CD4-positive, CD25-positive, alpha-beta regulatory T cell (primary cell): ENCODE measurements at regions not wholly inside any gene's neighbourhood (a gene's known extent, or its start where the extent isn't known, plus 50 kb on each side); places are given as distances from the start of the nearest gene placed in this dataset.
"Not testable (repeated sequence)": the region's sequence is repeated elsewhere in the genome, so short reads cannot be mapped to it uniquely, and the experiment has no call there.

Experiments
- ATAC-seq, 2 donors: fragments of 150-1000 bp; cut with Tn5 transposase; one replicate each; pipeline ENCODE4 v1.10.0; 2021; ENCODE audit warnings: low read depth in 2 of 2, moderate number of reproducible peaks in 2 of 2, moderate library complexity in 1 of 2
- DNase-seq, 3 donors: peaks; one replicate each; pipeline versions ENCODE4 v3.0.0 to v3.0.0-alpha.2; 2012 to 2022; ENCODE audit warnings: mixed read lengths in 1 of 3
- H3K27ac ChIP-seq: one replicate; pipeline ENCODE4 v1.7.0; 2013; ENCODE audit warnings: mild to moderate bottlenecking, low read length; ENCODE audit not compliant: insufficient read depth, poor library complexity, severe bottlenecking
- H3K27me3 ChIP-seq: one replicate; pipeline ENCODE4 v1.7.0; 2013; ENCODE audit warnings: low read length; ENCODE audit not compliant: control insufficient read depth, insufficient read depth
- H3K36me3 ChIP-seq: one replicate; pipeline ENCODE4 v1.7.0; 2013; ENCODE audit warnings: mild to moderate bottlenecking, low read length, moderate library complexity; ENCODE audit not compliant: control insufficient read depth, insufficient read depth
- H3K4me1 ChIP-seq: 2 replicates; pipeline ENCODE4 v1.7.0; 2013; ENCODE audit warnings: mild to moderate bottlenecking, low read length; ENCODE audit not compliant: insufficient read depth, control insufficient read depth, poor library complexity, severe bottlenecking
- H3K4me3 ChIP-seq: one replicate; pipeline ENCODE4 v1.7.0; 2013; ENCODE audit warnings: low read depth, mild to moderate bottlenecking, low read length, moderate library complexity
- H3K9me3 ChIP-seq, 2 experiments: 1 replicate in 1 of 2; 2 replicates in 1 of 2; pipeline ENCODE4 v1.7.0; 2013; ENCODE audit warnings: low read length in 2 of 2, mild to moderate bottlenecking in 1 of 2, moderate library complexity in 1 of 2; ENCODE audit not compliant: control insufficient read depth in 2 of 2
- H3K27ac Mint-ChIP-seq, 3 donors: one replicate each; pipeline ENCODE4 v1.8.0; 2020 to 2022; ENCODE audit warnings: mild to moderate bottlenecking in 3 of 3, mixed read lengths in 3 of 3, moderate library complexity in 2 of 3
- H3K27me3 Mint-ChIP-seq: one replicate; pipeline ENCODE4 v1.8.0; 2022; ENCODE audit warnings: mild to moderate bottlenecking, mixed read lengths
- H3K36me3 Mint-ChIP-seq: one replicate; pipeline ENCODE4 v1.8.0; 2020; ENCODE audit warnings: mixed read lengths
- H3K4me1 Mint-ChIP-seq, 4 donors: one replicate each; pipeline ENCODE4 v1.8.0; 2020 to 2022; ENCODE audit warnings: mixed read lengths in 4 of 4, mild to moderate bottlenecking in 1 of 4
- H3K4me3 Mint-ChIP-seq, 4 donors: one replicate each; pipeline ENCODE4 v1.8.0; 2020 to 2022; ENCODE audit warnings: mild to moderate bottlenecking in 4 of 4, mixed read lengths in 4 of 4, moderate library complexity in 3 of 4
- H3K9me3 Mint-ChIP-seq, 7 donors: one replicate each; pipeline ENCODE4 v1.8.0; 2020 to 2022; ENCODE audit warnings: mixed read lengths in 7 of 7, mild to moderate bottlenecking in 3 of 7, moderate library complexity in 2 of 7

GRCh38 chr3:16076564-16076963 lies 97.9 kb upstream of the GALNT15 start:
- Histone ChIP-seq H3K36me3 (no peaks in the 10 kb centered on the region), H3K27me3 (peaks cover 4% of the 10 kb centered on the region), H3K9me3 (peaks cover 6 to 11% of the 10 kb centered on the region in 2 experiments), H3K27ac (no peak overlapping the region), H3K4me1 (no peaks in the 10 kb centered on the region), H3K4me3 (no peak overlapping the region)
- DNase-seq, result no peak
- Mint-ChIP-seq H3K27ac (no peak overlapping the region), H3K36me3 (no peaks in the 10 kb centered on the region), H3K27me3 (no peaks in the 10 kb centered on the region), H3K4me1 (peaks cover 0 to 4% (median 0%) of the 10 kb centered on the region in 4 donors), H3K9me3 (peaks cover 6 to 20% (median 9%) of the 10 kb centered on the region in 7 donors), H3K4me3 (no peak overlapping the region)
- ATAC-seq, result no peak

DNA sequence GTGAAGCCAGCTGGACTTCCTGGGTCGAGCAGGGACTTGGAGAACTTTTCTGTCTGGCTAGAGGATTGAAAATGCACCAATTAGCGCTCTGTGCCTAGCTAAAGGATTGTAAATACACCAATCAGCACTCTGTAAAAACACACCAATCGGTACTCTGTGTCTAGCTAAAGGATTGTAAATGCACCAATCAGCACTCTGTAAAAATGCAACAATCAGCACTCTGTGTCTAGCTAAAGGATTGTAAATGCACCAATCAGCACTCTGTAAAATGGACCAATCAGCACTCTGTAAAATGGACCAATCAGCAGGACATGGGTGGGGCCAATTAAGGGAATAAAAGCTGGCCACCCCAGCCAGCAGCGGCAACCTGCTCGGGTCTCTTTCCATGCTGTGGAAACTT lies 97.3 kb upstream of the GALNT15 start:
- H3K27me3 Mint-ChIP-seq, ATAC-seq, H3K4me3 Mint-ChIP-seq, H3K27ac Mint-ChIP-seq, DNase-seq, H3K4me1 ChIP-seq, H3K4me3 ChIP-seq, H3K27ac ChIP-seq, H3K27me3 ChIP-seq, H3K4me1 Mint-ChIP-seq, H3K36me3 ChIP-seq, H3K36me3 Mint-ChIP-seq: not testable (repeated sequence)
- peaks cover 8 to 16% of the 10 kb centered on the region in 2 experiments for H3K9me3 ChIP-seq
- H3K9me3 Mint-ChIP-seq, result peaks cover 6 to 25% (median 10%) of the 10 kb centered on the region in 7 donors

- not testable (repeated sequence) for H3K4me3 Mint-ChIP-seq, H3K36me3 Mint-ChIP-seq, H3K36me3 ChIP-seq, H3K4me1 ChIP-seq, ATAC-seq, H3K4me3 ChIP-seq, H3K27me3 Mint-ChIP-seq, H3K27me3 ChIP-seq, H3K27ac ChIP-seq, H3K27ac Mint-ChIP-seq, H3K4me1 Mint-ChIP-seq, DNase-seq
- peaks cover 8 to 18% of the 10 kb centered on the region in 2 experiments for H3K9me3 ChIP-seq
- peaks cover 6 to 28% (median 14%) of the 10 kb centered on the region in 7 donors for H3K9me3 Mint-ChIP-seq
These were observed 96.8 kb upstream of the GALNT15 start for GRCh38 chr3:16077681-16078080.

- Histone ChIP-seq H3K27ac (no peak overlapping the region), H3K36me3 (no peaks in the 10 kb centered on the region), H3K4me3 (no peak overlapping the region), H3K4me1 (no peaks in the 10 kb centered on the region), H3K9me3 (peaks cover 10 to 18% of the 10 kb centered on the region in 2 experiments), H3K27me3 (no peaks in the 10 kb centered on the region)
- Mint-ChIP-seq H3K9me3 (peaks cover 9 to 34% (median 14%) of the 10 kb centered on the region in 7 donors), H3K27ac (no peak overlapping the region), H3K36me3 (peaks cover 3% of the 10 kb centered on the region), H3K4me1 (peaks cover 0 to 4% (median 0%) of the 10 kb centered on the region in 4 donors), H3K27me3 (no peaks in the 10 kb centered on the region), H3K4me3 (no peak overlapping the region)
- no peak for DNase-seq
- no peak for ATAC-seq
These were observed 95.0 kb upstream of the GALNT15 start for GRCh38 chr3:16079519-16079918.

- peaks cover 0 to 4% (median 0%) of the 10 kb centered on the region in 4 donors for H3K4me1 Mint-ChIP-seq
- no peaks in the 10 kb centered on the region for H3K27me3 Mint-ChIP-seq
- Histone ChIP-seq H3K27me3 (no peaks in the 10 kb centered on the region), H3K27ac (no peak overlapping the region), H3K9me3 (peaks cover 5 to 15% of the 10 kb centered on the region in 2 experiments), H3K4me3 (no peak overlapping the region), H3K36me3 (no peaks in the 10 kb centered on the region), H3K4me1 (no peaks in the 10 kb centered on the region)
- no peak overlapping the region for H3K4me3 Mint-ChIP-seq
- ATAC-seq, result no peak
- H3K36me3 Mint-ChIP-seq, result peaks cover 3% of the 10 kb centered on the region
- no peak overlapping the region for H3K27ac Mint-ChIP-seq
- peaks cover 7 to 41% (median 17%) of the 10 kb centered on the region in 7 donors for H3K9me3 Mint-ChIP-seq
- no peak for DNase-seq
These were observed 92.8 kb upstream of the GALNT15 start for GRCh38 chr3:16081661-16082060.

- DNase-seq (no peak), ATAC-seq (no peak)
- Mint-ChIP-seq H3K9me3 (peaks cover 5 to 30% (median 13%) of the 10 kb centered on the region in 7 donors), H3K27me3 (no peaks in the 10 kb centered on the region), H3K27ac (no peak overlapping the region), H3K4me1 (peaks cover 0 to 4% (median 0%) of the 10 kb centered on the region in 4 donors), H3K36me3 (peaks cover 3% of the 10 kb centered on the region), H3K4me3 (no peak overlapping the region)
- Histone ChIP-seq H3K27me3 (peaks cover 3% of the 10 kb centered on the region), H3K27ac (no peak overlapping the region), H3K4me1 (no peaks in the 10 kb centered on the region), H3K36me3 (no peaks in the 10 kb centered on the region), H3K9me3 (peaks cover 5 to 13% of the 10 kb centered on the region in 2 experiments), H3K4me3 (no peak overlapping the region)
These were observed 89.6 kb upstream of the GALNT15 start for GRCh38 chr3:16084887-16085286.

DNA sequence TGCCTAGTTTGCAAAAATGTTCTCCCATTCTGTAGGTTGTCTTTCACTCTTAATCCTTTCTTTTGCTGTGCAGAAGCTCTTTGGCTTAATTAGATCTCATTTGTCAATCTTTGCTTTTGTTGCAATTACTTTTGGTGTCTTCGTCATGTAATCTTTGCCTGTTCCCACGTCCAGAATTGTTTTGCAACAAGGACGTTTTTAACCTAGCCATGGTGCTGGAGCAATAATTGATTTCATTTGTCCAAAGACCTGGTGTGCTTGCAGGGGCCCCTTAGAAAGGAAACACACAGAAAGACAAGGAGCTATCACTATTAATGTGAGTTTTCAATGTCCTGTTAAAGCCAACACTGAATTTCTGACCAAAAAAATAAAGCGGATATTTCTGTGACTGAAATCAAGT lies 89.1 kb upstream of the GALNT15 start:
- Histone ChIP-seq H3K4me3 (no peak overlapping the region), H3K27ac (no peak overlapping the region), H3K36me3 (no peaks in the 10 kb centered on the region), H3K27me3 (peaks cover 3% of the 10 kb centered on the region), H3K4me1 (no peaks in the 10 kb centered on the region), H3K9me3 (peaks cover 5 to 13% of the 10 kb centered on the region in 2 experiments)
- Mint-ChIP-seq H3K27me3 (no peaks in the 10 kb centered on the region), H3K36me3 (peaks cover 3% of the 10 kb centered on the region), H3K9me3 (peaks cover 5 to 30% (median 12%) of the 10 kb centered on the region in 7 donors), H3K4me1 (peaks cover 0 to 4% (median 0%) of the 10 kb centered on the region in 4 donors), H3K4me3 (no peak overlapping the region), H3K27ac (no peak overlapping the region)
- ATAC-seq (no peak), DNase-seq (no peak)

DNA sequence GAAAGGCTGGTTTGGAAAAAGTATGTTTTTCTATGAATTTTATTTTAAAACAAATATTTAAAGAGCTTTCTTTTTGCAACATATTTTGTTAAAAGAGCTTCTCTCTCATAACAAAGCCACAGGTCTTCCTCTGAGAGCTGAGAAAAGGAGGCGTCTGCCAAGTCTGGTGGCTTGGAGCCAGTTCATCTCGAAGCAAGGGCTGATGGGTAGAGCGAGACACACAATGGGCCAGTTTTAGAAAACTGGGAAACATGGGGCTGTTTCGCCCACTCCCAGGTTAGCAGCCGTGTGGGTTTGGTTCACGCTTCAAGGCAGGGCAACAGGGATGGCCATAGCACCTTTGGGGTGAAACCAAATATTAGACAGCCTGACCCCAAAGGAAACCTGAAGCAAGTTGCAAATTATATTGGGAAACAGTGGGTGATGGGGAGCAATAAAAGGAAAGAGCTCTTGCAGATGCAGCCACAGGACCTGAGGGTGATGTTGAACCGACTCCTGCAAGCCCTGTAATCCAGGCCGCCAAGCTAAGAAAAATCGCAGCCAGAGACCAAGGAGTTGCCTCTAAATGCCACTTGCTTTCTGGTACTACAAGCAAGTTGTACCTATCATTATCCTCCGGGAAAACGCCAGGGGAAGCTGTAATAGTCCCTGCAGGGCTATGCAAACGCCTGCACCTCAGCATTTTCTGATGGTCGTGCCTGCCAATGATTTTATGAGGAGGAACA lies 88.4 kb upstream of the GALNT15 start:
- DNase-seq (no peak), ATAC-seq (no peak)
- Histone ChIP-seq H3K27me3 (peaks cover 3% of the 10 kb centered on the region), H3K36me3 (no peaks in the 10 kb centered on the region), H3K4me1 (no peaks in the 10 kb centered on the region), H3K9me3 (peaks cover 5 to 13% of the 10 kb centered on the region in 2 experiments), H3K27ac (no peak overlapping the region), H3K4me3 (no peak overlapping the region)
- Mint-ChIP-seq H3K27me3 (no peaks in the 10 kb centered on the region), H3K36me3 (peaks cover 3% of the 10 kb centered on the region), H3K4me3 (no peak overlapping the region), H3K4me1 (no peaks in the 10 kb centered on the region), H3K27ac (no peak overlapping the region), H3K9me3 (peaks cover 2 to 23% (median 8%) of the 10 kb centered on the region in 7 donors)
